ENCODE measurements at regions not wholly inside any gene's neighbourhood (a gene's known extent, or its start where the extent isn't known, plus 50 kb on each side); places are given as distances from the start of the nearest gene placed in this dataset.
"Not testable (repeated sequence)": the region's sequence is repeated elsewhere in the genome, so short reads cannot be mapped to it uniquely, and the experiment has no call there.

DNA sequence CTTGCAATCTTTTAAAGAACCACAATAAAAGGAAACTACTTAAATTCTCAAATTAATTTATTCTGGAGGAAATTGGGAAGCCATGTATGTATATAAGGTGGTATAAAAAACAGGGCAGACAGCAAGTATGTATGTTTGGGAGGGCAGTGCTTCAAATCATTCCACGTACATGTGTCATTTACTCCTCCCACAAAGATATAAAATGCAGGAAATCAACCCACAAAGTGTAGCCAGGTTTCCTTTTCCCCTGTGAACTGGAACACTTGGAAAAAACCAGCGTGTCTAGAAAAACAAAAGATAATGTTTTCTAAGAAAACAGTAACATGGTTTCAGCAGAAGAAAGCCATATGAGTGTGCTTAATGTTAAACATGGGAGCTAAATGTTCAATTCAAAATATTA, 156.7 kb upstream of the FAM47A start:
- Histone ChIP-seq H3K27me3 (no peaks in the 10 kb centered on the region), H3K36me3 (no peaks in the 10 kb centered on the region), H3K9me3 (no peaks in the 10 kb centered on the region), H3K27ac (no peak overlapping the region), H3K4me3 (no peak overlapping the region), H3K4me1 (no peaks in the 10 kb centered on the region)
- no peak for TF ChIP-seq POLR2A (IDR thresholded peaks at IDR 0.05)
- TF ChIP-seq, protein P1, sequence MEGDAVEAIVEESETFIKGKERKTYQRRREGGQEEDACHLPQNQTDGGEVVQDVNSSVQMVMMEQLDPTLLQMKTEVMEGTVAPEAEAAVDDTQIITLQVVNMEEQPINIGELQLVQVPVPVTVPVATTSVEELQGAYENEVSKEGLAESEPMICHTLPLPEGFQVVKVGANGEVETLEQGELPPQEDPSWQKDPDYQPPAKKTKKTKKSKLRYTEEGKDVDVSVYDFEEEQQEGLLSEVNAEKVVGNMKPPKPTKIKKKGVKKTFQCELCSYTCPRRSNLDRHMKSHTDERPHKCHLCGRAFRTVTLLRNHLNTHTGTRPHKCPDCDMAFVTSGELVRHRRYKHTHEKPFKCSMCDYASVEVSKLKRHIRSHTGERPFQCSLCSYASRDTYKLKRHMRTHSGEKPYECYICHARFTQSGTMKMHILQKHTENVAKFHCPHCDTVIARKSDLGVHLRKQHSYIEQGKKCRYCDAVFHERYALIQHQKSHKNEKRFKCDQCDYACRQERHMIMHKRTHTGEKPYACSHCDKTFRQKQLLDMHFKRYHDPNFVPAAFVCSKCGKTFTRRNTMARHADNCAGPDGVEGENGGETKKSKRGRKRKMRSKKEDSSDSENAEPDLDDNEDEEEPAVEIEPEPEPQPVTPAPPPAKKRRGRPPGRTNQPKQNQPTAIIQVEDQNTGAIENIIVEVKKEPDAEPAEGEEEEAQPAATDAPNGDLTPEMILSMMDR (IDR thresholded peaks at IDR 0.05): no peak
- intact Hi-C loops (cut with DNase I; ENCODE audit: low total_unique reads): no loop called here
- no peak for DNase-seq

DNA sequence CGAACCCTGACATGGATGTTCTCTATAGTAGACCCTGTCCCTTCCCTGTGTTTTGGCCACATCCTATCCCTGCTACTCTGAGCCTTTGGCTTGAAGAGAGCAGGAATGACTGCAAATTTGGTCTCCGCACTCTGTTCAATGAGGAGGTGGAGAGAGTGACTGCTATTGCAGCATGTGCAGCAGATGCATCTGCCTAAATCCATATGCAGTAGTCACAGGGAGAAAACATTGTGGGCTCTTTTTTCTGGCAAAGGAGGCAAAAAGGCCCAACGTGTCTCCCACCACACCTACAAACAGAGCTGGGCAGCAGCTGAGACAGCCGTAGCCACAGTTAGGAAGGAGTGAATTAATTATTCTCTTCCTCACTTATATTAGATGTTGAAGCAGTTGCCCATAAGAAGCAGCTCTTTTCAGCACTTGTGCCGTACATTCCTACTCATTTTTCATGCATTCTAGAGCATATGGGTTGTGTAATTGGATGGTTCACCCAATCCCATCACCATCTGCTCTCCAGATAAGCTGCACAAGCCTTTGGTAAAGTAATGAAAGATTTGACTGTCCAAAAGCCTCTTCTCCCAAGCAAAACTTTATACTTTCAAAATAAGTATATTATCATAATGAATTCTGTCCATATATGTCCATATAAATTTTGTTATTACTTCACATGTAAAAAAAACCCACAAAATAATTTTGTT, 147.9 kb upstream of the FAM47A start:
- no peaks in the 10 kb centered on the region for H3K9me3 ChIP-seq
- no peaks in the 10 kb centered on the region for H3K27me3 ChIP-seq
- H3K27ac ChIP-seq: no peak overlapping the region
- intact Hi-C loops (cut with DNase I; ENCODE audit: low total_unique reads): no loop called here
- H3K4me3 ChIP-seq: no peak overlapping the region
- no peaks in the 10 kb centered on the region for H3K4me1 ChIP-seq
- no peaks in the 10 kb centered on the region for H3K36me3 ChIP-seq
- no peak for DNase-seq
- TF ChIP-seq, protein P1 (IDR thresholded peaks at IDR 0.05): no peak

DNA sequence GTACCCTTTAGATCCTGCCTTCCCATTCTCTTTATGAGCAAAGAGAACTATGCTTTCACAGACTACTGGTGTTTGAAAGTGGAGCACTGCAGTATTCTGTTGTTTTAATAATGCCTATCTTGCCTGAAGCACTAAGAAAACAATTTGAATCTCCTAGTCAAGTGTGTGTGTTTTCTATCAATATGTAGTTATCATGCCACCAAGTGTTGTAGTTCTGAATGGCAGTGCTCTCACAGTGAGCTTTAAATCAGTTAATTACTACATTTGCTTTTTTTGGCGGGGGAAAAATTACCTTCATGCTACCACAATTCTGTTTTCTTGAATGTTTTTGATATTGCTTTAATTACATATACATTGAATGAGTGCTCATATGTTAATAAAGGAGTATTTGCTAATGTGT, 143.6 kb upstream of the FAM47A start:
- DNase-seq: no peak
- H3K27ac ChIP-seq: no peak overlapping the region
- no peaks in the 10 kb centered on the region for H3K27me3 ChIP-seq
- TF ChIP-seq, protein P1 (IDR thresholded peaks at IDR 0.05): no peak
- no peak for TF ChIP-seq POLR2A (IDR thresholded peaks at IDR 0.05)
- no peaks in the 10 kb centered on the region for H3K36me3 ChIP-seq
- no peak overlapping the region for H3K4me3 ChIP-seq
- no peaks in the 10 kb centered on the region for H3K4me1 ChIP-seq
- intact Hi-C loops (cut with DNase I; ENCODE audit: low total_unique reads): no loop called here
- no peaks in the 10 kb centered on the region for H3K9me3 ChIP-seq

GRCh38 chrX:34270434-34270833, 138.3 kb upstream of the FAM47A start:
- TF ChIP-seq, protein P1 (IDR thresholded peaks at IDR 0.05): no peak
- no peak for TF ChIP-seq POLR2A (IDR thresholded peaks at IDR 0.05)
- intact Hi-C loops (cut with DNase I; ENCODE audit: low total_unique reads): no loop called here
- no peaks in the 10 kb centered on the region for H3K36me3 ChIP-seq
- H3K27me3 ChIP-seq: no peaks in the 10 kb centered on the region
- no peak overlapping the region for H3K4me3 ChIP-seq
- no peaks in the 10 kb centered on the region for H3K4me1 ChIP-seq
- no peaks in the 10 kb centered on the region for H3K9me3 ChIP-seq
- H3K27ac ChIP-seq: no peak overlapping the region
- DNase-seq: no peak

DNA sequence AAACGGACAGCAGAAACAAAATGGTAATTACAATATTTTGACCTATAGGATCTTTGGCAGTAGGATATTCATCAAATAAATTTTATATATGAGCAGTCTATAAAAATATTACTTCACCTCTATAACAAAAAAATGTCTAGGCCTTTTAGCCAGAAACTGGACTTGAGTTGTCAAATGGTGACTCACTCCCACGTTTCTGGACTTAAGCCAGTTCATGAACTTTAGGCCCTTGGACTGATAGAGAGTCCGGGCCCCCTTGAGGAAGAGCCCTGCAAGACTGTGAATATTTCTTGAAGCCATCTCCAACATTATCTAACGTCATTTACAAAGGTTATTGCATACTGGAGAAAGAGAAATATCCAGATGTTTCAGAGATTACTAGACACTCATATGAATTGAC, 106.8 kb upstream of the FAM47A start:
- intact Hi-C loops (cut with DNase I; ENCODE audit: low total_unique reads): no loop called here
- Histone ChIP-seq H3K9me3 (no peaks in the 10 kb centered on the region), H3K27ac (no peak overlapping the region)

DNA sequence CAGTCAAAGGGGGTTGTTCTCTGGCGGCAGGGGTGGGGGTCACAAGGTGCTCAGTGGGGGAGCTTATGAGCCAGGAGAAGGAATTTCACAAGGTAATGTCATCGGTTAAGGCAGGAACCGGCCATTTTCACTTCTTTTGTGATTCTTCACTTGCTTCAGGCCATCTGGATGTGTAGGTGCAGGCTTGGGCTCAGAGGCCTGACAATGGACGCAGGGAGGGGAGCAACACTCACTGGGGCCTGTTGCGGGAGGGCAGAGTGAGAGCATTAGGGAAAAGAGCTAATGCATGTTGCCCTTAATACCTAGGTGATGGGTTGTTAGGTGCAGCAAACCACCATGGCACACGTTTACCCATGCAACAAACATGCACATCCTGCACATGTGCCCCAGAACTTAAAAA, 98.0 kb upstream of the FAM47A start:
- H3K4me3 ChIP-seq; DNase-seq; H3K36me3 ChIP-seq; H3K27me3 ChIP-seq; intact Hi-C loops (cut with DNase I; ENCODE audit: low total_unique reads); H3K9me3 ChIP-seq; H3K27ac ChIP-seq; H3K4me1 ChIP-seq: not testable (repeated sequence)

More for the DNA sequence above, 106.8 kb upstream of the FAM47A start:
- Histone ChIP-seq H3K4me1 (no peaks in the 10 kb centered on the region), H3K36me3 (no peaks in the 10 kb centered on the region), H3K4me3 (no peak overlapping the region), H3K27me3 (no peaks in the 10 kb centered on the region)
- DNase-seq: no peak
- TF ChIP-seq, protein P1 (IDR thresholded peaks at IDR 0.05): no peak
- TF ChIP-seq POLR2A (IDR thresholded peaks at IDR 0.05): no peak

Data from uterus (tissue), 3 donors.